GM12878 (cell line): ENCODE measurements at regions not wholly inside any gene's neighbourhood (a gene's known extent, or its start where the extent isn't known, plus 50 kb on each side); places are given as distances from the start of the nearest gene placed in this dataset.

Experiments
- CUX1 ChIP-seq: IDR thresholded peaks from 2 replicates; pipeline ENCODE4 v1.6.1; 2012; ENCODE audit warnings: improper control_type of control experiment, low read depth, low read length; ENCODE audit not compliant: insufficient replicate concordance
- RELA ChIP-seq: fragments of 450-650 bp; IDR thresholded peaks from 2 replicates; pipeline ENCODE4 v1.8.0; 2014; ENCODE audit warnings: borderline replicate concordance; ENCODE audit not compliant: partially characterized antibody
- TARDBP ChIP-seq: IDR thresholded peaks from 2 replicates; pipeline ENCODE4 v1.6.1; 2016; ENCODE audit warnings: borderline replicate concordance
- TF ChIP-seq, protein P1 (sequence below): IDR thresholded peaks from 2 replicates; pipeline ENCODE4 v1.6.1; 2012; ENCODE audit warnings: mild to moderate bottlenecking, low read depth, low read length

GRCh38 chr17:34416116-34416515 lies 53.1 kb upstream of the CCL1 start (continued):
- TF ChIP-seq CUX1 (no peak), RELA (no peak), TARDBP (no peak)
- TF ChIP-seq, protein P1, sequence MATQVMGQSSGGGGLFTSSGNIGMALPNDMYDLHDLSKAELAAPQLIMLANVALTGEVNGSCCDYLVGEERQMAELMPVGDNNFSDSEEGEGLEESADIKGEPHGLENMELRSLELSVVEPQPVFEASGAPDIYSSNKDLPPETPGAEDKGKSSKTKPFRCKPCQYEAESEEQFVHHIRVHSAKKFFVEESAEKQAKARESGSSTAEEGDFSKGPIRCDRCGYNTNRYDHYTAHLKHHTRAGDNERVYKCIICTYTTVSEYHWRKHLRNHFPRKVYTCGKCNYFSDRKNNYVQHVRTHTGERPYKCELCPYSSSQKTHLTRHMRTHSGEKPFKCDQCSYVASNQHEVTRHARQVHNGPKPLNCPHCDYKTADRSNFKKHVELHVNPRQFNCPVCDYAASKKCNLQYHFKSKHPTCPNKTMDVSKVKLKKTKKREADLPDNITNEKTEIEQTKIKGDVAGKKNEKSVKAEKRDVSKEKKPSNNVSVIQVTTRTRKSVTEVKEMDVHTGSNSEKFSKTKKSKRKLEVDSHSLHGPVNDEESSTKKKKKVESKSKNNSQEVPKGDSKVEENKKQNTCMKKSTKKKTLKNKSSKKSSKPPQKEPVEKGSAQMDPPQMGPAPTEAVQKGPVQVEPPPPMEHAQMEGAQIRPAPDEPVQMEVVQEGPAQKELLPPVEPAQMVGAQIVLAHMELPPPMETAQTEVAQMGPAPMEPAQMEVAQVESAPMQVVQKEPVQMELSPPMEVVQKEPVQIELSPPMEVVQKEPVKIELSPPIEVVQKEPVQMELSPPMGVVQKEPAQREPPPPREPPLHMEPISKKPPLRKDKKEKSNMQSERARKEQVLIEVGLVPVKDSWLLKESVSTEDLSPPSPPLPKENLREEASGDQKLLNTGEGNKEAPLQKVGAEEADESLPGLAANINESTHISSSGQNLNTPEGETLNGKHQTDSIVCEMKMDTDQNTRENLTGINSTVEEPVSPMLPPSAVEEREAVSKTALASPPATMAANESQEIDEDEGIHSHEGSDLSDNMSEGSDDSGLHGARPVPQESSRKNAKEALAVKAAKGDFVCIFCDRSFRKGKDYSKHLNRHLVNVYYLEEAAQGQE: no peak
- TF ChIP-seq, all 136 proteins: peak for 0
